Retinal pigment epithelial cell (primary cell): ENCODE measurements at regions not wholly inside any gene's neighbourhood (a gene's known extent, or its start where the extent isn't known, plus 50 kb on each side); places are given as distances from the start of the nearest gene placed in this dataset.
A peak's percentile ranks its signal among the peaks of the same experiment; 100 is the strongest.
"Not testable (repeated sequence)": the region's sequence is repeated elsewhere in the genome, so short reads cannot be mapped to it uniquely, and the experiment has no call there.

Source experiments
- DNase-seq: peaks from one replicate; pipeline ENCODE4 v3.0.0-alpha.2; 2010; ENCODE audit warnings: low read depth
- H3K4me3 ChIP-seq: 2 replicates; pipeline ENCODE4 v1.5.1; 2011; ENCODE audit warnings: mild to moderate bottlenecking, low read length, control low read depth, moderate library complexity
- TF ChIP-seq, protein P1 (sequence below): conservative IDR thresholded peaks from 2 replicates; pipeline ENCODE4 v1.5.1; 2011; ENCODE audit warnings: low read depth, low read length, control low read depth, inconsistent platforms

DNA sequence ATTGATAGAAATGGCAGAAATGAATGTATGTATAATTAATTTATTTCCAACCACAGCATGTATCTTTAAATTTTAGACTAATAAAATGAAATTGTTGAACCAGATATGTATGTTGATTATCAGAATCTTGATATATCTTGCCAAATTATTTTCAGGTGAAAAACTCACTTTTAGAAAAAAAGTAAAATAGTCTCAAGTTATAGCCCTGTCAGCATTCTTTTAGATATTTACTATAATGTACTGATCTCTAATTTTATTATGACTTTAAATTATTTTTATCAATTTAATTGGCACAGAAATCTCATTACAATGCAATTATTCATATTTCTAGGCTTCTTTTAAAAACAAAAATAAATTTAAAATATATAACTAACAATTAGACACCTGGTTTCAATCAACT is 1990.4 kb upstream of the CDH6 start:
- H3K4me3 ChIP-seq = no peak overlapping the region
- DNase-seq = no peak
- TF ChIP-seq, protein P1, sequence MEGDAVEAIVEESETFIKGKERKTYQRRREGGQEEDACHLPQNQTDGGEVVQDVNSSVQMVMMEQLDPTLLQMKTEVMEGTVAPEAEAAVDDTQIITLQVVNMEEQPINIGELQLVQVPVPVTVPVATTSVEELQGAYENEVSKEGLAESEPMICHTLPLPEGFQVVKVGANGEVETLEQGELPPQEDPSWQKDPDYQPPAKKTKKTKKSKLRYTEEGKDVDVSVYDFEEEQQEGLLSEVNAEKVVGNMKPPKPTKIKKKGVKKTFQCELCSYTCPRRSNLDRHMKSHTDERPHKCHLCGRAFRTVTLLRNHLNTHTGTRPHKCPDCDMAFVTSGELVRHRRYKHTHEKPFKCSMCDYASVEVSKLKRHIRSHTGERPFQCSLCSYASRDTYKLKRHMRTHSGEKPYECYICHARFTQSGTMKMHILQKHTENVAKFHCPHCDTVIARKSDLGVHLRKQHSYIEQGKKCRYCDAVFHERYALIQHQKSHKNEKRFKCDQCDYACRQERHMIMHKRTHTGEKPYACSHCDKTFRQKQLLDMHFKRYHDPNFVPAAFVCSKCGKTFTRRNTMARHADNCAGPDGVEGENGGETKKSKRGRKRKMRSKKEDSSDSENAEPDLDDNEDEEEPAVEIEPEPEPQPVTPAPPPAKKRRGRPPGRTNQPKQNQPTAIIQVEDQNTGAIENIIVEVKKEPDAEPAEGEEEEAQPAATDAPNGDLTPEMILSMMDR = no peak

DNA sequence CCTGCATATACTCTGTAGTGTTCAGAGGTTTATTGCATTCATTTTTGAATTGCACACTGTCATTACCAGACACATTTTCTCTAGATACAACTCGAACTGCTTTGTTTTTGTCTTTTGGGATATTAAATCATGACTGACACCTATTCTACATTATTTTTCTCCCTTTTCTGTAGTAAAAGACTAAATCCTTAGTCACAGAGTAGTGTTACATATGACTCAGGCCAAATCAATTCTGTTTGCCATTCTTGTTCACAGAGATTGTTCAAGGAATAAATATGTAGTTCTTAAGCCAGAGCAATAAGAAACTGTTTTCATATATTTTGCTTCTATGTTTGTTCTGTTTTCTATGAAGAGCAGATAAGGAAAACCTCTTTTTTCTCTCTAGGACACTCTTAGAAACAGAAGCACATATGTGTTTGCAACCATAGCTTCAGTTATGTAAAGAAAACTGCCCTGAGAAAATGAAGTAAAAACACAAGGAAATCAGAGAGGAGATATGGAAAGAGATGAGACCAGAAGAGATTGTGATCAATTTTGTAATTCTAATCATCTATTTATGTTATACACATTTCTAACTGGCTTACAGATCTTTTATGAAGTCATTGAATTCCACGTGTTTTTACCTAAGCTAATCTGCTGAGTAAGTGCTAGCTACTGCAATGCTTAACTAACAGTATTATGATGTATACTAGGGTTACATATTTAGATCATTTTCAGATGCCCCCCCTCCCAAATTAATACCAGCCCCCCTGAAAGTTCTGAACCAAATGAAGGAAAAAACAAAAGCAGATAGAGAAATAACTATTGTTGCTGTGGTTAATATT is 1995.6 kb upstream of the CDH6 start:
- peak; percentile 63 for DNase-seq
- TF ChIP-seq, protein P1 = no peak
- no peak overlapping the region for H3K4me3 ChIP-seq

DNA sequence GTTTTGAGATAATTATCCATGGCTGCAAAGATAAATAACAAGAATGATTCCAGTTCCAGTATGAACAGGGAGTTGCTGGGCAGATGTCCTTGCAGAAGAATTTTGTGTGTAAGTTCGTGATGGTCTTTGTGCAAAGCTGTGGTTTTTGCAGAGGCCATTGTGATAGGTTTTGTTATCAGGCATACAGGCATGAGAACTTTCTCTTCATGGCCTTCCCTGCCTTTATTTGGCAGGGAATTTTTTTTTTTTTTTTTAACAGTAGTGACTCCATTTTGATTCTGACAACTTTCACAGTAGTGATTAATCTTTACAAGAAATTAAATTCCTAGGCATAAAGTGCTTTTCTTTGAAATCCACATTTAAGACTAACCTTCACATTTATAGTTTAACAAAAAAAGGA is 1999.5 kb upstream of the CDH6 start:
- no peak overlapping the region for H3K4me3 ChIP-seq
- DNase-seq = no peak

DNA sequence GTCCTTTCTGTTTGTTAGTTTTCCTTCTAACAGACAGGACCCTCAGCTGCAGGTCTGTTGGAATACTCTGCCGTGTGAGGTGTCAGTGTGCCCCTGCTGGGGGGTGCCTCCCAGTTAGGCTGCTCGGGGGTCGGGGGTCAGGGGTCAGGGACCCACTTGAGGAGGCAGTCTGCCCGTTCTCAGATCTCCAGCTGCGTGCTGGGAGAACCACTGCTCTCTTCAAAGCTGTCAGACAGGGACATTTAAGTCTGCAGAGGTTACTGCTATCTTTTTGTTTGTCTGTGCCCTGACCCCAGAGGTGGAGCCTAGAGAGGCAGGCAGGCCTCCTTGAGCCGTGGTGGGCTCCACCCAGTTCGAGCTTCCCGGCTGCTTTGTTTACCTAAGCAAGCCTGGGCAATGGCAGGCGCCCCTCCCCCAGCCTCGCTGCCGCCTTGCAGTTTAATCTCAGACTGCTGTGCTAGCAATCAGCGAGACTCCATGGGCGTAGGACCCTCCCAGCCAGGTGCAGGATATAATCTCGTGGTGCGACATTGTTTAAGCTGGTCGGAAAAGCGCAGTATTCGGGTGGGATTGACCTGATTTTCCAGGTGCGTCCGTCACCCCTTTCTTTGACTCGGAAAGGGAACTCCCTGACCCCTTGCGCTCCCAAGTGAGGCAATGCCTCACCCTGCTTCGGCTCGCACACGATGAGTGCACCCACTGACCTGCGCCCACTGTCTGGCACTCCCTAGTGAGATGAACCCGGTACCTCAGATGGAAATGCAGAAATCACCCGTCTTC is 2002.0 kb upstream of the CDH6 start:
- not testable (repeated sequence) for H3K4me3 ChIP-seq, DNase-seq

More for the DNA sequence above, 1999.5 kb upstream of the CDH6 start:
- TF ChIP-seq, protein P1 = no peak

DNA sequence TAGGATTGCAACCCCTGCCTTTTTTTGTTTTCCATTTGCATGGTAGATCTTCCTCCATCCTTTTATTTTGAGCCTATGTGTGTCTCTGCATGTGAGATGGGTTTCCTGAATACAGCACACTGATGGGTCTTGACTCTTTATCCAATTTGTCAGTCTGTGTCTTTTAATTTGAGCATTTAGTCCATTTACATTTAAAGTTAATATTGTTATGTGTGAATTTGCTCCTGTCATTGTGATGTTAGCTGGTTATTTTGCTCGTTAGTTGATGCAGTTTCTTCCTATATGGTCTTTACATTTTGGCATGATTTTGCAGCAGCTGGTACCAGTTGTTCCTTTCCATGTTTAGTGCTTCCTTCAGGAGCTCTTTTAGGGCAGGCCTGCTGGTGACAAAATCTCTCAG is 2003.1 kb upstream of the CDH6 start:
- DNase-seq = not testable (repeated sequence)

DNA sequence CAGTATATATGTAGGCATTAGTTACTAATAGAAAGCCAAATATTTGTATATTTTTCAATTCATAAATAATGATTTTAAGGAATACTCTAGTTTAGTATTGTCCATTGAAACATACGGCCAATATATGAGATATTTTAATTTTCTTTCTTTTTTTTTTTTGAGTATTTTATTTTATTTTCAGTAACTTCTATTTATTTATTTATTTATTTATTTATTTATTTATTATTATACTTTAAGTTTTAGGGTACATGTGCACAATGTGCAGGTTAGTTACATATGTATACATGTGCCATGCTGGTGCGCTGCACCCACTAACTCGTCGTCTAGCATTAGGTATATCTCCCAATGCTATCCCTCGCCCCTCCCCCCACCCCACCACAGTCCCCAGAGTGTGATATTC is 2007.1 kb upstream of the CDH6 start:
- not testable (repeated sequence) for H3K4me3 ChIP-seq, DNase-seq

More for the DNA sequence above, 2003.1 kb upstream of the CDH6 start:
- H3K4me3 ChIP-seq = not testable (repeated sequence)

DNA sequence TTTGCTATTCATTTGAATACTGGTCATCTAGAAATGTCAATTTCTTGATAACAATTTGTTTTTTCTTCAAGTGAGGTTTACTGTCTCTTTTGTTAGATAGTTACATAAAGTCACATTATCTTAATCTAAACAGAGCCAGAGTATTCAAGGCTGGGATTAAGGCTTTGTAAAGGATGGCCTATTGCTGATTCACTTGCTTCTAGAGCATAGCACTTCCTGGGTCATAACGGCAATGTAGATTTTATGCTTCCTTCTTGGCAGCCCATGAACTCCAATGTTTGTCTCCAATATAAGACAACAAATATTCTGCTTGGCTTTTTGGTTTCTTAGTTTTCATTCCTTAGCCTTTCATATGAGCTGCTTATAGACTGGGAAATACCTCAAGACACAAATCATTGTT is 2007.9 kb upstream of the CDH6 start:
- no peak overlapping the region for H3K4me3 ChIP-seq
- TF ChIP-seq, protein P1 = no peak
- no peak for DNase-seq

DNA sequence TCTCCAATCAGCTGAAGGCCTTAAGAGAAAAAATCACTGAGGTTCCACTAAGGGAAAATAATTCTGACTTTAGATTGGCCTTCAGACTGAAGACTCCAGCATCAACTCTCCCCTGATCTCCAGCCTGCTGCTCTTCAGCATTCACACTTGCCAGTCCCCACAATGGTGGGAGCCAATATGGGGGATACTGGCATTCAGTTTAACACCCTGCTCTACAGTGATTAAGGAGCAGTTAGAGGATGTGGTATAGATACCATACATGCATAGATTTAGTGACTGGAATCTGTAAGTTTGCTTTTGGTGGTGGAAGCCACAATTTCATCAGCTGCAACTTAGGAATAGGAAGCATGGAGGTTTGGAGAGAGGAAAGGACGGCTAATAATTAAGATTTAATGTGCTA is 2017.7 kb upstream of the CDH6 start:
- no peak for DNase-seq
- TF ChIP-seq, protein P1 = no peak
- H3K4me3 ChIP-seq = no peak overlapping the region
